Astrocyte of the hippocampus (primary cell): ENCODE measurements at regions not wholly inside any gene's neighbourhood (a gene's known extent, or its start where the extent isn't known, plus 50 kb on each side); places are given as distances from the start of the nearest gene placed in this dataset.

Experiments used
- DNase-seq: peaks from one replicate; pipeline ENCODE4 v3.0.0; 2011; ENCODE audit warnings: low read depth, low spot score

DNA sequence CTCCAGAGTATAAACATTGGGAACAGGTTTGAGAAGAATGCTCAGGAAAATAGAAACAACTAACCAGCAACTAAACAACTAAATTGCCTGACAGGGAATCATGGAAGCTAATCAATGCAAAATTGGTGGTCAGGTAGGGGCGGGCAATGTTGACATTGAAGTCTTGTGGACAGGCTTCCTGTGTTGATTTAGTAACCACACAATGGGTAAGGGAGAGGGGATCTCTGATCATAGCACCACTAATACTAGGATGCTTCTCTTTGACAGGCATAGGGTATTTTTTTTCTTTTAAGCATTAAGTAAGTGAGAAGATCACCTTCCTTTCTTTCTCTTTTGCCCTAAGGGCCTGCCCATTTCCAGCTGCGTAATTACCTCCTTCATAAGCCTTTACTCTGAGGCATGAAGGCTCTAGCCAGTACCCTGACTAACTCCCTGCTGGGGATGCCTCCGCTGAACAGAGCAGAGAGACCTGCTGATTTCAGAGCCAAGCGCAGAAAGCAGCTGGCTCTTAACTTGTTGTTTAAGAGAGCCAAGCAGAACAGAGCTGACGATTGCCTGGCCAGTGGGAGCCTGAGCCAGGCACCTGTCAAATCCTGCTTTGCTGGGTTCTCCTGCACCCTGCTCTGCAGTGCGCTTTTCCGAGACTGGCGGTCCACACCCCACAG, 118.7 kb downstream of the BMP2 start:
- DNase-seq: peak; percentile 5

DNA sequence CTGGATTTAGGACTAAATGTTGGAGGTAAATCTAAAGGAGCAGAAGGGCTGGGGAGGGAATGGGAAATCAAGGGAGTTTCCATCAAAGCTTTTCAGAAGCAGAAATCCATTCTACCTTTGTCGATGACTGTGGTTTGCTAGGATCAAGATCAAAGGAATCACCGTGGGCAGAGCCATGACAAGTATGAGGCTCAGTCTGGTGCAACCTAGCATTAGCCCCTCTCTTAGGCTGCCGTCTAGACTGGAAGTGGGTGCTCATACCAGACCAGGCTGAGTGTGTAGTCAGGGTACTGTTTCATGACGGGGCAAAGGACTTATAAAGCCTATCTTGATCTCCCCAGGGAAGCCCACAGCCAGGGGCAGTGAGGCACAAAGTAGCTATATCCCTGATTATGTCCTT, 120.5 kb downstream of the BMP2 start:
- DNase-seq: no peak

DNA sequence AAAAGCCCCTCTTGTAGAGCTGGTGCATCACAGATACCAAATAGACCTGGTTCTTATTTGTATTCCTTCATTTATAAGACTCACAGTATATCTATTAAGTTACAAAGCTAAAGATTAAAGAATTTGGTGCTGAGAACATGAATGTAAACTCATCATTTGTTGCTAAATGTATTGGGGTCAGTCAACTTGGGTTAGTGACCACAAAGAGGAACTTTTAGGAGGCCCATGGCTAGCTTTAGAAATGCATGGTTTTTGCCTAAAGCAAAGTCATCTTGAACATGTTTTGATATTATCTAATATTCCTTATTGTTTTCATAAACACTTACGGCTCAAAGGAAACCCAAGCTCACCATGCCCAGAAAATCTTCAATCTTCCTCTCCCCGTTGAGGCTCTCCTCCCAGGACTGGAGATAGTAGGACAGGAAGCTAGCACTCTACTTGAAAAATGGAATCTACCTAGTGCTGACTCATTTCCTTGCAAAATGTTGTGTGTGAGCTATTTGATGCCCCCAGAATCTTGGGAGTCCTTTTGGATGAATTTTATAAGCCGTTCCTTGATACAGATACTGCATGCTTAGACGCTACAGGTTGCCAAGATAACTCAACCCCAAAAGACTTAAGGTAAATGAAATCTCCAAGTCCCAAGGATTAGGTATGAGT, 121.4 kb downstream of the BMP2 start:
- DNase-seq: no peak

DNA sequence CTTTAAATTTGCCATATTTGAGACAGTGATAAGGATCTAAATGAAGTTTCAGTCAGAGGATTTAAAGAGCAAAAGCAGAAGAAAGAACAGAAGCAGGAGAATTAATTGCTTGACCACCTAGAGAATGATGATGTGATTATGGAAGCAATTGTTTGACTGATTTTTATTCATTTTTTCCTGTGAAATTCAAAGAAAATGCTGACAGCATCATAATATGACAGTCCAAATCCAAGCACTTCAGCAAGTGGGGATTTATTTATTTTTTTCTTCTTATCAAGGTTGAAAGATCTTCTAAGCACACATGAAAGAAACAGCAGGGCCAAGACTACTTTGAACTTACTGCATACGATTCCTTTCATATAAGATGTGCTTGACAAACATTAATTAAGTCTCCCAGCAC, 125.2 kb downstream of the BMP2 start:
- no peak for DNase-seq

DNA sequence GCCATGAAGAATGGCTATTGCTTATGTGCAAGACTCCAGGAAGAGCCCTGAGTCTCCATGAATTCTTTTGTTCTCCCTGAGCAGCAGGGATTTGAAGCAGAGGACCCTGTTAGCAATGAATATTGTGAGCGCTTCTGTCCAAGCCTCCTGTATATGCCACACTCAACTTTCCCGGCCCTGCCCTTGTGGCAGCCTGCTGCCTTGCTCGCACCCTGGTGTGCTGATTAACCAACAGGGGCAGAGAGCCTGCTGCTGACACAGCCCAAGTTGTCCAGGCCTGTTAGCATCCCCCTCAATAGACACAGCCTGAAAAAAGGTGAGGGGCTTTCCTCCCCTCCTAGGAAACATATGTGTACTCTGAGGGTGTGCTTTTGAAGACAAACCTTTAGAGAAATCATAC, 131.4 kb downstream of the BMP2 start:
- no peak for DNase-seq

DNA sequence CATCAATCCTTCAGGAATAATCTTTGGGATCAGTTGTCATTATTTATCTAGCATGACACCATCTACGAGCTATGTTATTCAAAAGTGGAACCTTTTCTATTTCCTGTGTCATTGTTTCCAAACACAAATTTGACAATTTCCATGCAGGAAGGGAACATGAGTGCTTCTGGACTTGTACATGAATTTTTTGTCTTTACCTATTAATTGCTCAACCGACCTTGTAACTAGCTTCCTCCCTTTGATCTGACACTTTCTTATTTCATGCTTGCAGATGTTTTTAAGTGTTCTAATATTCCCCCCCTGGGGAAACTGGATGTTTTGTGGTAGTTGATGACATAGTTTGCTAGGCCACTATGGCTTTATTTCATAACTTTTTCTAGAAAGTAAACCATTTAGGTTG, 139.4 kb downstream of the BMP2 start:
- DNase-seq: no peak

DNA sequence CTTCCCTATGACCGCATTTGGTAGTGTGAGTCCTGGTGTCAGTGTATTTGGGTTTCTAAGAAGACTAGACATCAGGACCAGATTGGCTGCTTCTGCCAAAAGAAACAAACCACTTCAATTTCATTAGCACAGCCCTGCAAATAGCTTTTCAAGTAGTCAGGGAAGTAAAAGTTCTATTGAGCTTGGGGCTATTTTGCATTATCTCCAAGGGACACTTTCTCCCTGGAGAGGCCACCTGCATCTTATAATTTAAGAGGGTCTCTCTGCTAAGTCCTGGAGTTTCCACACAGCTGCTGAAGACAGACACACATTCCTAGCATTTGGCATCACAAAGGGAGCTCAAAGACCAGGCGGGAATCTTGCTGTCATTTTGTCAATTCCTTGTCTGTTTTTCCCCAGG, 141.2 kb downstream of the BMP2 start:
- DNase-seq: no peak

DNA sequence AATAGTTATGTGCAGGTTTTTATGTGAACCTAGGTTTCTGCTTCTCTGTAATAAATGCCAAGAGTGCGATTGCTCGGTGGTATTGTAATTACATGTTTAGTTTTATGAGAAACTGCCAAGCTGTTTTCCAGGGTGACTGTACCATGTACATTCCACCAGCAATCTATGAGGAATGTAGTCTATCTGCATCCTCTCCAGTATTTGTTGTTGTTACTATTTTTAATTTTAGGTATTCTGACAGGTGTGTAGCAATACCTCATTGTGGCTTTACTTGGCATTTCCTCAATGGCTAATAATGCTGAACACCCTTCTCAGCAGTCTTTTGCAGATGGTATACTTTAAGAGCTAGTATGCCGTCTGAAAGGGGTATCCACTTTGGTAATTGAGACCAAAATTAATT, 142.1 kb downstream of the BMP2 start:
- DNase-seq: no peak

DNA sequence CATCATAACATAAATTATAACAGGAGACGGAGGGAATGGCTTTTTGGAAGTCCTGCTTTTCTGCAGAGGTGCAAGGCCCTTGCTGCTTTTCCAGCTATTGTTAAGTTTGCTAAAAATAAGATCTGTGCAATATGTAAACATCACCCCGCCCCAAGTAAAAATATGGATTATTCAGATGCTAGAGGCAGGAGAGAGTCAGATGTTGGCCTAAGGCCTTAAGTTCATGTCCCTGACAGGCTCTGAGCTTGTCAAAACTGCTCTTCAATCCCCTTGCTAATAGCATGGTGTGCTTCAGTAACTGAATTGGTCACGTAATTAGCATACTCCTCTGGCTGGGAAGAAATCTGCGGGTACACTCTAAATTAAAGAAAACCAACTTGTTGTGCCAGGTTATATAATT, 147.5 kb downstream of the BMP2 start:
- no peak for DNase-seq

DNA sequence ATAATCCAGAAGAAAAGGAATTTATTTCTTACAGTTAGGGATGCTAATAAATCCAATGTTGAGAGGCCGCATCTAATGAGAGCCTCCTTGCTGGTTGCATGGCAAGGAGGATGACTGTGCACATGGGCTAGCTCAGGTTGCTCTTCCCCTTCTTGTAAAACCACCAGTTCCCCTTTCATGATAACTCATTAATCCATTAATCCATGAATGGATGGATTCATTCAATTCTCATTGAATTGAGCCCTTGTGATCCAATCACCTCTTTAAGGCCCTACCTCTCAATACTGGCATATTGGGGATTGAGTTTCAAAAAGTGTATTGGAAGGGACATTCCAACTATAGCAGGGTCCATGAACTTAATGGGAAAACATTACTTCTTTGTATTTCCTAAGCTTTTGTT, 149.5 kb downstream of the BMP2 start:
- DNase-seq: no peak

DNA sequence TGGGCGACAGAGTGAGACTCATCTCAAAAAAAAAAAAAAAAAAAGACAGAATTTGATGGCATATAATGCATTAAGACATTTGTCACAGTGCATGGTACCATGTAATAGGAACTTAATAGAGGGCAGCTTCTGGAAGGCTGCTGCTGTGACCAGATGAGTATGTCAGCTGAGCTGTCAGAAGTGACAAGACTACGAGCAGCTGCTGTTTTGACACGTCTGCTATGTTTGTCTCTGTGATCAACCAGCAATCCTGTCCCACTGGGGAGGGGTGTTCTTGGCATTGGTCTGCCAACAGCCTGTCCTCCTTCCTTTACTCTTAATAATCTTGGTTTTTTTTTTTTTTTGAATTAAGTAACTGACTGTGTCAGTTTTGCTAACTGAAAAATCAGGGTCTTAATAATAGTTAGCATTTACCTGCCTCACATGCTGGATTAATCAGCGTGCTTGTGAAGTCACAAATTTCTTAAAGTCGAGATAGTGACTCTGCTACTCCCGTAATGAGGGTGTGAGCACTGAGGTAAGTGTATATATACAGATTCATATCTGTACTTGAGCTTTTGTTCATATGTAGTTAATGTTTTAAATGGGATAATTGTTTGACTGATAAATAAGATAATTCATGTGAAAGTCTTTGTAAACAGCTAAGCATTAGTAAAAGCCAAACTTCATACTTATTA, 152.4 kb downstream of the BMP2 start:
- no peak for DNase-seq

DNA sequence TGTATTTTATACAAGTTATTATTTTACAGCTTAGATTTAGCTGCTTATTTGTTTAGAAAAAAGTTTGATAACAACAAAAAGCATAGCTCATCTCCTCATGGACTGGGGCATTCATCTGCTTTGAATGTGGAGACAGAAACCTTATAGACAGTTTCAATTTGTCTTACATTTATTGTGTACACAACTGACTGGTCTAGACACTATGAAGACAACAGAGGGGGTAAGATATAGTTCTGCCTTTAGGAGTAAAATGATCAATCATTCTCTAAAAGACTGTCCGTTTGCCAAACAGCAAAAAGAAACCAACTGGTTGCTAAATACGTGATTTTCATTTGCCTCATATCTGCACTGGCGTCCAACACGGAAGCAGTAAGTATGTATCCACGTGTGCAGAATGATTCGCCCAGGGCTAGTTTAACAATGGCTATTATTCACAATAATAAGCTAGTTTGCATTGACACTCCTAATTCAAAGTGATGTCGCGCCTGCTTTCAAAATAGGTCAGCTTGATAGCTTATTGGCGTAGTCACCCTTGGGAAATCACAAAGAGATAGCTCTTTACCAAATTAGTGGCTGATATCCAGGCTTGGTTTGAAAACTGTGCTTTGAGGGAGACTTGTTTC, 153.6 kb downstream of the BMP2 start:
- DNase-seq: no peak

DNA sequence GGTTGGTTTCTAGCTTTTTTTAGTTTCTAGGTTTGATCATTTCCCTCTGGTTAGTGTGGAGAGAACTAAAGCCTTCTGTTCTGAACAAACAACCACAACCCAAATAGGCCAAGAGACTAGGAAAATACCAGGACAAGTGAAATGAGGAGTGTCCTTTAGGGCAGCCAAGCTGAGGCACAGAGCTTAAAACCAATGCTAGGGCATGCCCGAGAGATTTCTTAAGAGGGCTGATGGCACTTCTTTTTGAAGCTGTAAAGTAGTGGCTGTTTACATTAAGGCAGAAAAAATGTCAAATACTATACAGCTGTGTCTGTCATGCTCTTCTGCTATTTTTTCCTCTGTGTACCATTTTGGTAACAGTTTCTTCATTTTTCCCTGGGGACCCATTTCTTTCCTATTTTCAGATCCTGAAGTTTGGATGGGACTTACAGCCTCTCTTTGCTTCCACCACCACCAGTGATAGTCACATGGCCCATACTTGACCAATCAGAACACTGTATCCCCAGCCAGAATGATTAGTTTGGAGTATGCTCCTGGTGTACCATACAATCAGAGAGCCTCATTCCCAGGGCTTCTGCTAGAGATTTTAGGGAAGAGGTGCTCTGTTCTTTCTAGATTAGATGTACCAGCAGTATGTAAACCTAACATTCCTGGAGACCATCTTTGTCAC, 154.4 kb downstream of the BMP2 start:
- DNase-seq: no peak

DNA sequence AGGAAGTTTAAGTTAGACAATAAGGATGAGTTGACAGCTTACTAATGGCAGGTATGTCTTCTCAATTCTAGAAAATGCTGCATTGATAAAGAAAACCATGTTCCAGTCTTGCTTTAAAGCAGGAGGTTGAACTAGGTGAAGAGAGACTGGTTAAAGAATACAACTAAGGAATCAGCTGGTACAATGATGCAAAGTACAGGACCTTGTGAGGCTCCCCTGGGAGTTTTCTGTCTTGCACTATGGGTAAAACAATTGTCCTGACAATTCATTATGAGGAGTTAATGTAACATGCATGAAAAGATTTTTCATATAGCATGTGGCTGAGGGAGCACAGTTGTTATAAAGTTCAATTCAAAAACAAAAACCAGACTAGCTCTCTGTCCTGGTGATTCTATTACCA, 157.2 kb downstream of the BMP2 start:
- no peak for DNase-seq

DNA sequence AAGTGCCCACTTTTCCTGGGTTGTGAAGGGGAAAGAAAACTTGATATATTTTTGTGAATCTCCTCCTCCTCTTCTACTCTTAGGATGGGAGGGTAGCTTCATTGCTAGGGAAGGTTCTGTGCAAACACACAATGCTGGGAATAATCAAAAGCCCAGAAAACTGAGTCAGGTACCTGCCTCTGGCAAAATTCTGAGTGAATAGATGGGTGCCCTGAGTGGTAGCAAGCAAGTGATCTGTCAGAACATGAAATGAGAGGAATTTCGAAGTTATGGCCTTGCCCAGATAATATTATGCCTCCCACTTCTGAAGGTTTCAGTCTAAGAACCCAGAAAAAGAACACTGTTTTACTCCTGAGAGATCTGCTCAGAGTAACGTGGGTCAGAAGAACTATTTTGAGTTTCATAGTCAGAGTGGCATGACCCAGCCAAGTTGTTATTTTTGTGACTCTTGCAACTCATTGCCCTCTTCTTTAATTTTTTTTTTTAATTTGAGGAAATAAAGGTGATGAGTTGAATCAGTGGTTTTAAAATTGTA, 158.3 kb downstream of the BMP2 start:
- no peak for DNase-seq

DNA sequence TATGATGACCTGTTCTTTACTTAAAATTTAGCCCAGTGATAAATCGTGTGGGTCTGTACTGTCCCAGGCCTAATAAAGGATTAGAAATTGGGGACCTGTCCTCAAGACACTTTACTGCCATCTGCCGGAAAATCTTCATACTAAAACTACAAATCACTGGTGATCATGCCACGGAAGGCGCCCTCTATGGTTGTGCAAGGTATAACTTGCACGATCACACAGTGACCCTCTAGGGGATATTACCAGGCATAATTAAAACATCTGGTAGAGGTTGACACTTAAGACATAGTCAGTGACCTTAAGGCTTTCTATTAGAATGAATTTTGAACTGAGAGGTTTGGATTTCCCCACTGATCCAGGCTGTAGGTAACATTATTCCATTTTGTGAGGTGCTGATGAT, 172.6 kb downstream of the BMP2 start:
- DNase-seq: no peak

DNA sequence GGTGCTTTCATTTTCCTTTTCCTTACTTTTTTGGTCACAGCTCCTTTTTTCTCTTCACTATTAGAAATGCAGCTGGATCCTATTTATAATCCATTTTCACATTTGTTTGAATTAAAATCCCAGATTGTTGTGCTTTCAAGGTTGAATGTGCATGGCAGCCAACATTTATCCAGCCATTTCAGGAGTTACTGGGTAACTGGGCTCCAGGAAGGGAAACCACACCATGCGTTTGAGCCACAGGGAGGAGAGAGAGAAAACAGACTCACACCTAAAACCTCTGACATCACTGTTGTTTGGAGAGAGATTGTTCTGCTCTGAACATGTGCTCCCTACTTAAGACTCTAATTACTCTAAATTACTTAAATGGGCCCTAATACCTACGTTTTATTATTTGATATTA, 173.4 kb downstream of the BMP2 start:
- DNase-seq: no peak

DNA sequence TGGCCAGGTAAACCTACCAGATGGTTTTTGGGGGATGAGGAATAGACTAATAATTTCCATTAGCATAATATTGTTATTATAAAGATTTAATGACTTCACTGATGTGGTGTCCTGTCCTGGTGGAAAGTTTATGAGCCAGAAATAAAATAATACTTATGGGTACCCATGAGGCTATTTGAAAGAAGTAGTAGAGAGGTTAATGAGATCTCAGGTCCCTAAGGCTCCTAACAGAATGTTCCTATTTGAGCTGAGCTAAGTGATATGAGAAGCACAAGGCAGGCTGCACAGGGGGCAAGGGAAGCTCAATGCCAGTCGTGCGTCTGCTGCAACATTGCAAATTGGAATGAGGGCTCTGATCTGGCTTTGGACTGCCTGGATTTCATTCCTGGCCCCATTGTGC, 174.1 kb downstream of the BMP2 start:
- no peak for DNase-seq

DNA sequence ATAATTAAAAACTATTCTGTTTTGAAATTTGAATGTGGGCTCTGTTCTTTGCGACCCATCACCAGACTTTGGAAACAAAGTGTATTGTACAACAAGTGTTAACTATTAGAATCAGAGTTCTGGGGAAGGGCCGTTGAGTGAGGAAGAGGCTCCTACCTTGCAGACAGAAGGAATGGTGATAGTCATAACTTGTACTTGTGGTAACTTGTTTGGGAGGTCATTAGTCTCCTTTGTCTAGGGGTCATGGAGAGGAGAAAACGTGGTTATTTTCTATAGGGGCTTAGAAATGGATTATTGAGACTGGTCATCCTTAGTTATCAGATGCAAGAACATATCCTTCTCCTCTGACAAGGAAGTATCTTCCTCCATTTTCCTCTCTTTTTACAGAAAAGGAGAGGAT, 174.8 kb downstream of the BMP2 start:
- DNase-seq: no peak

DNA sequence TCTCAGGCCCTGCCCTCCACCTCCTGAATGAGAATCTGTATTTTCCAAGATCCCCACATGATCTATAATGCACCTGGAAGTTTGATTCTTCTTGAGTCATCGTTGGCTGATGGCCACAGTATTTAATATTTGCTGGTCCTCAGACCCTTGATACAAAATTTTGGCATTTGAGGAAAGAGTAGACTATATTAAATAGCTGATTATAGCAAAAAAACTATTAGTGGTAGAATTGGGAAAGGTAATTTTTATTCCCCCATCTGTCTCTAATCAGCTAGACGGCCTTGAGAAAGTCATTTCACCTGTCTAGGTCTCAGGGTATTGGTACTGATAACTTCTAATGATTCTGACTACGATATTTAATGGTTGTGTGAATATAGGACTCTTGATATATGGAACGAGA, 176.8 kb downstream of the BMP2 start:
- DNase-seq: no peak

DNA sequence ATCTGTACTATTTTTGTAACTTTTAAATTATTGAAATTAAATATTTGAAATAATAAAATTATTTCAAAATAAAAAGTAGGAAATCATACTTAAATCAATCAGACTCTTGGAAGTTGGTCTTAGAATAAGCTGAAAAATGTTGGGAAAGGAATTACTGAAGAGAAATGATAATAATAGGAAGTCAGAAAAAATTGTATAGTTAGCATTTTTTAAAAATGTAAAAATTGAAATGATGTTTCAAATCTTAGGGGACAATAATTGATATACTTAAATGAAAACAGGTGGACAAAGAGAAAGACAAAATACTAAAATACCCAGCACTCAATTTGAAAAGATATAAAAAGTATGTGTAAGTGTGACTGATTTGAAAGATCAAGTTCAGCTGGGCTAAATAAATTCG, 186.1 kb downstream of the BMP2 start:
- DNase-seq: no peak

DNA sequence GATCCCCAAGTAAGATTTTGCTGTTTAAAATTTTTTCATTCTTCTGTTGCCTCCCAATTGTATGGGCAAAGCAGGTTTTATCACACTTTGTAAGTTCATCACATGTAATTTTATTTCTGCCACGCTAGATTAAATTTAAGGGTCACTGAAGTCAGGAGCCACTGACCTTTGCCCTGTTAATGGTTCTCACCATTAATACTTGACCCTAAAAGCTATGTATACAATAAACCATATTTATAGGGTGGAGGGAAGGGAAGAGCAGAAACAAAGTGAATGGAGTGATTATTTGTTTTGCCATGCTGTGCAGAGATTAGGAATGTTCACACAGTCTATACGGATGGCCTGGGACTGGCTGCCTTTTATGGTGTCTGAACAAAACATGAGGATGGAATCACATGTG, 186.7 kb downstream of the BMP2 start:
- no peak for DNase-seq
